GM18861 (cell line): ENCODE measurements at regions not wholly inside any gene's neighbourhood (a gene's known extent, or its start where the extent isn't known, plus 50 kb on each side); places are given as distances from the start of the nearest gene placed in this dataset.

Experiments used
- ATAC-seq: cut with Tn5 transposase; IDR thresholded peaks from one replicate; pipeline ENCODE4 v1.9.1; 2021; ENCODE audit not compliant: unreplicated experiment

GRCh38 chr9:16092142-16093091 is 539.6 kb downstream of the CCDC171 start:
- ATAC-seq, result no peak

DNA sequence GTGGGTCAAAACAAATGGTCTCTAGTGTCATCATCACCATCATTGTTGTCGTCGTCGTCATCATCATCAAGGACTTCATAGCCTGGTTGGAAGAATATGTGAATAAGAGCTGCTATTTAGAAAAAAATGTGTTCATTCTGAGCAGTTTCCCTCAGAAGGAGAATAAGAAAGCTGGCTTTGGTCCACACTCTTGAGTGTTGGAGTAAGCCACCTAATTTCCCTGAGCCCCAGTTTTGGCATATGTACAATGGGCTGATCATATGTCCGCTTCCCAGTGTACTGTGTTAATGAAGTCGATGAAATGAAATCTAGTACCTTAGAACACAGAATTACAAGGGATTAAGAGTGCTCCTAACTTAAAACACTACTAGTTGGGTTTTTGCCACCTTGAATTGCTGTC is 545.5 kb downstream of the CCDC171 start:
- no peak for ATAC-seq

GRCh38 chr9:16099732-16100536 is 547.1 kb downstream of the CCDC171 start:
- no peak for ATAC-seq

GRCh38 chr9:16100537-16101091 is 547.8 kb downstream of the CCDC171 start:
- ATAC-seq, result no peak

DNA sequence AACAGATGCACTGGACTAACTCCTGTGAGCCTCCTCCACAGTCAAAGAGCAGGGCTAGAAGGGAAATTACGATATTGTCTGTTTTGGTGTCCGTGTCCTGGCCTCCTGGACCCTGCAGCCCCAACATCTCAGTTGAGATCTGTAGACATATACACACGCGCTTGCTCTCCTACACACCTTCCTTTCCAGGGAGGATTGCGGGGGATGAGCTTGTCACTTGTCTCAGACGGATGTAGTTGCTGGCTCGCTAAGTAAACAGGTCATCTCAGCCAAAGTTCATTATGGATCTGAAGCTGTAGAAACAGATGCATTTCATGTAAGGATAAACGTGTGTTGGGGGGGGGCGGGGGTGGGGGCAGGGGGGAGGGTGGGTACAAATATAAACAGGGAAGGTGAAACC is 549.3 kb downstream of the CCDC171 start:
- ATAC-seq, result no peak

- no peak for ATAC-seq
Observed at GRCh38 chr9:16103620-16104397, 551.0 kb downstream of the CCDC171 start.

GRCh38 chr9:16105168-16106020 is 552.6 kb downstream of the CCDC171 start:
- ATAC-seq, result no peak

DNA sequence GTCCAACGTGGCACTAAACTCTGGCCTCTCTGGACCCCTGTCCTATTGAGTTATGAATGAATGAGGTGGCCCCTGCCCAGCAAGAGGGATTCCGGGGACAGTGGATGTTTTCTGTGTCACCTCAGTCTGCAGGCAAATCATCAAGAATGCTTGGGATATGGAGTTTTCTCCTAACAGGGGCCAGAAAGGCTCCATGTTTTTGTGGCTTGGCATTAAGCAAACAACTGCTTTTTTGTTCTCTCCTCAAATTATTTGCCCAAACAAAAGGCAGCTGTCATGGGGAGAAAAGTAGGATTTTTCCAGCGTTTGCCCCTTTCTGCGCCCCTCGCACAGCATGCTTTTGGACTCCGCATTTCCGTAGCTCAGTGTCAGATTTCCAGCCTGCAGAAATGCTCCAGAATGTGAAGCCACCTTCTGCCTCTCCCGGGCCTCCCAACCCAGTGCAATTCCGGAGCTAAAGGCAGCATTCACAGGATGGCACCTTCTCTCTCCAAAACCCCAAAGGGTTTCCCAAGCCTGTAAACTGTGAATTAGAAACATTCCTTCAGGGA is 553.3 kb downstream of the CCDC171 start:
- ATAC-seq, result no peak

GRCh38 chr9:16112116-16112515 is 559.3 kb downstream of the CCDC171 start:
- no peak for ATAC-seq

DNA sequence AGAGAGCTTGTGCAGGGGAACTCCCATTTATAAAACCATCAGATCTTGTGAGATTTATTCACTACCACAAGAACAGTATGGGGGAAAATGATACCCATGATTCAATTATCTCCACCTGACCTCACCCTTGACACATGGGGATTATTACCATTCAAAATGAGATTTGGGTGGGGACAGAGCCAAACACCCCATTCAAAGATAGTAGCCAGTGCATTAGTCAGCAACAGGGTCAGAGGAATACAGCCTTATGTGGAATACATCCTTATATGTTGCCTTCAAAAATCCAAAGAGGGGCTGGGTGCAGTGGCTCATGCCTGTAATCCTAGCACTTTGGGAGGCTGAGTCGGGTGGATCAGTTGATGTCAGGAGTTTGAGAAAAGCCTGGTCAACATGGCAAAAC is 563.2 kb downstream of the CCDC171 start:
- ATAC-seq, result no peak

- ATAC-seq, result no peak
Observed at GRCh38 chr9:16118043-16118442, 565.2 kb downstream of the CCDC171 start.

DNA sequence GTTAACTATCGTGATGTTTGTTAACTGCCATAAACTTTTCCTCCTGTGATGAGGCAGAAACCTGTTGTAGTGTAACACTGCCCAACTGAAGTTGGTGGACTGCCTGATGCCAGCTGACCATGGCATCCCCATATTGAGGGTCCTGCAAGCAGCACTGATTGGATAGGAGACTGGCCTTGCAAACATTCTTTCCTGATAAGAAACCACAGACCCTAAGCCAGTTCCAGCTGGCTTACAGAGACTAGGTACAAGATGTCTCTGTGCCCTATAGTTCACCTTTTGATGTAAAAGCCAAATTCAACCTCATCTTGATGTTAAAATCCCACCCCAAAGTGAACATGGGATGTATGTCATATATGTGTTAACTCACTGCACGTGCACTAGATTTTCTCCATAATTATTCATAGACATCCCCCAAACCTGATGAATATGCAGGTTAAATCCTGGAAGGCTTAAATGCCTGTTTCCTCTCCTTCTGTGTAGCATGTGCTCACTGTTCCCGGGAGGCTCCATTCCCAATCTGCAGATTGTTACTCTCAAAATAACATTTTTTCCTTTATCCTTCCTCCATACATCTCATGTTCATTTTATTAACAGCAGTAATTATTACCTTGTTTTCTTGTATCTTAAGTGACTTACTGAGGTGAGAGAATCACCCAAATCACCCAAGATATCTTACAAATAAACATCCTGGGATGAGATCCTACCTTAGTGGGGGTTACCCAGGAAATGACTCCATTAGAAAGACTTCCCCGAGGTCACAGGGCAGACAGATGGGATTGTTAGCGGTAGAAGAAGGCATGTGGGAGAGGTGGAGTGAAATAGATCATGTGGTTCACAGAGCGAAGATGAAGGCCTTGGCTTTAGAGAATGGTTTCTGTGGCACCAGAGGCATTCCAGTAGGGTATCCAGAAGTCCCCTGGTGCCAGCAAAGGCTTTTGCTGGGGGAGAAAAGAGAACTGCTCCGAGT is 566.7 kb downstream of the CCDC171 start:
- ATAC-seq, result no peak

- ATAC-seq, result no peak
Observed at GRCh38 chr9:16120231-16120641, 567.4 kb downstream of the CCDC171 start.

- no peak for ATAC-seq
Observed at GRCh38 chr9:16120727-16121126, 567.9 kb downstream of the CCDC171 start.

DNA sequence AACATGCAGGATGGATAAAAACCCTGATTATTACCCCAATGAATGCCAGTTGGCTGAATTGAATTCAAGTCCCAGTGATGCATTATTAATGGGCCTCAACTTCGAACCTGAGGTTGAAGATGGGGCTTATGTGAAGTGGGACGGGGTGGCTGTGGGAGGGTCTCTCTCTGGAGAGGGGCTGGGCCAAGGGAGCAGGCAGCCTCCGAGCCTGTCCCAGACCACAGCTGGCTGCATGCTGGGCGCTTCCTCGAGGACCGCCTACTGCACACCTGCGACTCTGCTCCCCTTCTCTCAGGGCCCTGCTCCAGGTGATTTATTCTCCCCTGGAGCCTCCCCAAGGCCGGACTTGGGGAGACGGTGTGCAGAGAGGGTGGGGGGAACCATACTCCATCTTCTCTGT is 568.3 kb downstream of the CCDC171 start:
- no peak for ATAC-seq

DNA sequence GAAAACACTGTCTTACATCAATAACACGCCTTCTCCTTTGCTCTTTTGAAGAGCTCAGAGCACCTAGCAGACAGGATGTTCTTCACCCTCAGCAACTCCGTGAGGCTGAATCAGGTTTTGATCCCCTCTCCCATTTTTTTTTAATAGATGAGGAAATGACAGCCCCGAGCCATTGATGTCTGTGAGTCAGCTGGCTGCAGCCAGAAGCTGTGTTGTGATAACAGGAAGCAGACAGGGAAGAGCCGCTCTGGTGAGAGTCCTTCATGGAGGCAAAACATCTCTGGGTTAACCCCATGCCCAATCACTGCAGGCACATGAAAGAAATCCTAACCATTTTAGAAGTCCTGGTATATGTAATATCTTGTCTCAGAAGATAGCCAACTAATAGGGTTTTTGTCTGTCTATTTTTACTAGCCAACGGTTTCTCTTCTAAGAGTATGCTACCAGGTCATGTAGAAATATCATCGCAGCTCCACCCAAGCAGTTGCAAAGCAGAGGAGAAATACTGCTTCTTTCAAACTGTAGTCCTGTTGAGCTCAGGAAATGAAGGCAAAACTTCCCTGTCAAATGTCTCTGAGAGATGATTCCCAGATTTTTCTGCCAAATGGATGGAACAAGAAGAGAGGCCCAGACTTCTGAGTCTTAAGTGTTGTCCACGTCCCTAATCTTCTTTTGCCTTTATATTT is 568.9 kb downstream of the CCDC171 start:
- no peak for ATAC-seq

GRCh38 chr9:16125629-16126028 is 572.8 kb downstream of the CCDC171 start:
- ATAC-seq, result no peak

GRCh38 chr9:16126042-16126441 is 573.2 kb downstream of the CCDC171 start:
- ATAC-seq, result no peak
